GM12873 (cell line): ENCODE measurements at regions not wholly inside any gene's neighbourhood (a gene's known extent, or its start where the extent isn't known, plus 50 kb on each side); places are given as distances from the start of the nearest gene placed in this dataset.

Experiments used
- TF ChIP-seq, protein P1 (sequence below): IDR thresholded peaks from 2 replicates; pipeline ENCODE4 v1.5.1; 2012; ENCODE audit warnings: low read depth, mild to moderate bottlenecking, moderate library complexity, low read length, control low read depth; ENCODE audit not compliant: insufficient read depth; ENCODE audit errors: missing control alignments

DNA sequence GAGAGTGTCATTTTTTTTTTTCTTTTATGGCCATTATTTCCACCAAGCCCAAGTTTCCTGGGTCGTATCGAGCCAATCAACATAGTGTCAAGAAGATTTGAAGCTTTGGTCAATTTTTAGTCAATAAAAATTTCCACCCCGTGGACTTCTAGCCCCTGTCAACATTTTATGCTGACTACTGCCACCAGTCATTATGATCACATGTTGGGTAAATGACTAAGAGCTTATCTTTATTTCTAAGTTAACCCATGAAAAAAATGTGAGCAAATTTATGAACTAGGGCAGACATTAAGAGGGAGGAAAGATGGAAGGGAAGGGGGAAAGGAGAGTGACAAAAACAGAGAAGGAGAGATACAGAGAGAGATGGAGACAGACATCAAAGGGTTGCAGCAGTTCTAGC, 143.5 kb upstream of the ALDH1B1 start:
- TF ChIP-seq, protein P1, sequence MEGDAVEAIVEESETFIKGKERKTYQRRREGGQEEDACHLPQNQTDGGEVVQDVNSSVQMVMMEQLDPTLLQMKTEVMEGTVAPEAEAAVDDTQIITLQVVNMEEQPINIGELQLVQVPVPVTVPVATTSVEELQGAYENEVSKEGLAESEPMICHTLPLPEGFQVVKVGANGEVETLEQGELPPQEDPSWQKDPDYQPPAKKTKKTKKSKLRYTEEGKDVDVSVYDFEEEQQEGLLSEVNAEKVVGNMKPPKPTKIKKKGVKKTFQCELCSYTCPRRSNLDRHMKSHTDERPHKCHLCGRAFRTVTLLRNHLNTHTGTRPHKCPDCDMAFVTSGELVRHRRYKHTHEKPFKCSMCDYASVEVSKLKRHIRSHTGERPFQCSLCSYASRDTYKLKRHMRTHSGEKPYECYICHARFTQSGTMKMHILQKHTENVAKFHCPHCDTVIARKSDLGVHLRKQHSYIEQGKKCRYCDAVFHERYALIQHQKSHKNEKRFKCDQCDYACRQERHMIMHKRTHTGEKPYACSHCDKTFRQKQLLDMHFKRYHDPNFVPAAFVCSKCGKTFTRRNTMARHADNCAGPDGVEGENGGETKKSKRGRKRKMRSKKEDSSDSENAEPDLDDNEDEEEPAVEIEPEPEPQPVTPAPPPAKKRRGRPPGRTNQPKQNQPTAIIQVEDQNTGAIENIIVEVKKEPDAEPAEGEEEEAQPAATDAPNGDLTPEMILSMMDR = no peak

DNA sequence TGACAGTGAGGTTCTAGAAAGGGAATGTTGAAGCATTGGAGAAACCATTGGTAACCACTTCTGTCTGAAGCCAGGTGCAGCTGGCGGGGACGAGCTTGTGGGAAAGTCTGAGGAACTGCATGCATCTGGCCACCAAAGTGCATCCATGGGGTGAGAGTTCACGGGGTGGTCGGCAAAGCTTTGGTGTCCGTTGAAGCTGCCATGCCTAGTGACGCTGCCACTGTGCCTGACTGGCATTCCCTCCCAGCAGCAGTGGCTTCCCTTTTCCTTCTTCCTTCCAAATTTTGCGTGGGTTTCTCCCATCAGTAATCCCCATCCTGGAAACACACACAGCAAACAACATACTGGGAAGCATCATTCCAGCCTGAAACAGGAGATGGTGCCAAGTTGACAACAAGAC, 145.7 kb upstream of the ALDH1B1 start:
- TF ChIP-seq, protein P1 = no peak

DNA sequence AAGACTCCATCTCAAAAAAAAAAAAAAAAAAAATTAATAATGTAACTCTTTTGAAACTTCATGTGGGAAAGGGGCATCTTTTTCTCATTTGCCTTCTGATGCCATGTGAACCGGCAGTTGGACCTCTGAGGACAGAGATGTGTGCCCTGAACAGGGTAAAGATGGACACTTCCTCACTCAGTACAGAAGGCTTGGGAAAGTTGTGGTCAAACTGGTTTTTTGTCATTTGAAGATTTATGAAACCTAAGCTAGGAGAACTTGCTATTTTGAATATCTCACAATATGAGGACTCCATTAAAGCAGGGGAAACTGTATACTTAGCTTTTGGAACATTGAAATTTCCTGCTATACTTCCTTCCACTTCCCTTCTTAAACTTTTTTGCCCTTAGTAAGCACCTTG, 147.5 kb upstream of the ALDH1B1 start:
- TF ChIP-seq, protein P1 = no peak

DNA sequence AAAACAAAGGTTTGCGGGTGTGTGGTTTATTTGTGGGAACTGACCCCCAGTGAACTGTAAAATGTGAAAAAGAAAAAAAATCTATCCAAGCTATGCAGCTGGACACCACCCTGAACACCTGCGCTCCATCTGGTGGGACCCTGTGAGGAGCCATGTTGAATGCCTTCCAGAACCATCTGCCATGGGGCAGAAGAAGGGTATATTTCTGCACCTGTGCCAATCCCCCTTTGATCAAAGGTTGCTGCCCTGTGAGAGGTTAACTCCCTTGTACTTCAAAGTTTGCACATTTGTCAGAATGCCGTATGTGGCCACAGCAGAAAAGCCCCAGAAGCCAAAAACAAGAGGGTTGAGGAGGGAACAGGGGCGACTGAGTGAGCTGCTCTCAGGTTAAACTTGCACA, 148.5 kb upstream of the ALDH1B1 start:
- TF ChIP-seq, protein P1 = no peak

DNA sequence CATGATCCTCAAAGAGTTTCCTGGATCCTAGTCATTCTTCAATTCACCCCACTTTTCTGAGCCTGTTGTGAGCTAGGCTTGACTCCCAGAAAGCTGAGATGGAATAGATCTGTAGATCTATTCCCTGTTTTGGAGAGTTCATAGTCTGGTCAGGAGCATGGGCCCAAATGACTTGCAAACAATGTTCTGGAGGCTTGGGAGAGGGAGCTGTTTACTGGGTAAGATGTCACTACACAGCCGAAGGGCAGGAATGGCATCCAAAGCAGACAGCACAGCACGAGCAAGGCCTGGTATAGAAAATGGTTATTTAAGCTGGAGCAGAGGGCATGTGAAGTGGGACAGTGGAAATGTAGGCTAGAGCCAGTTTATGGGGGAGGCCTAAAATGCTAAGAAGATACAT, 152.5 kb upstream of the ALDH1B1 start:
- TF ChIP-seq, protein P1 = no peak

DNA sequence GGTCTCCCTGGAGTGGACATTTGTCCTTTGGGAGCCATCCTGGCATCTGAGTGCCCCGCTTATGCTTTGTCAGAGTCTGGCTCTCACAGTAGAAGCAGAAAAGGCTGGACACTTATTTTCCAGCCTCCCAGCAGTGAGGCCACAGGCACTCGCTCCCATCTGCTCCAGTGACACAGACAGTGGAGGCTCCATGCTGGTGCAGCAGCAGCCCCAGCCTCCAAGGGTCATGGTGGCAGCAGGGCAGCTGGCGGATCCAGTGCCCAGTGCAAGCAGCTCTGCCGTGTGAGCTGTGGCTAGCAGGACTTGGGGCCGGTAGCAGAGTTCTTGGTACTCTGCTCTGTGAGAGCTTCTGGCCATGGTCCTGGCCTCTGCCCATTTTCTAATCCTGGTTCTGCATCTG, 157.3 kb upstream of the ALDH1B1 start:
- TF ChIP-seq, protein P1 = no peak

DNA sequence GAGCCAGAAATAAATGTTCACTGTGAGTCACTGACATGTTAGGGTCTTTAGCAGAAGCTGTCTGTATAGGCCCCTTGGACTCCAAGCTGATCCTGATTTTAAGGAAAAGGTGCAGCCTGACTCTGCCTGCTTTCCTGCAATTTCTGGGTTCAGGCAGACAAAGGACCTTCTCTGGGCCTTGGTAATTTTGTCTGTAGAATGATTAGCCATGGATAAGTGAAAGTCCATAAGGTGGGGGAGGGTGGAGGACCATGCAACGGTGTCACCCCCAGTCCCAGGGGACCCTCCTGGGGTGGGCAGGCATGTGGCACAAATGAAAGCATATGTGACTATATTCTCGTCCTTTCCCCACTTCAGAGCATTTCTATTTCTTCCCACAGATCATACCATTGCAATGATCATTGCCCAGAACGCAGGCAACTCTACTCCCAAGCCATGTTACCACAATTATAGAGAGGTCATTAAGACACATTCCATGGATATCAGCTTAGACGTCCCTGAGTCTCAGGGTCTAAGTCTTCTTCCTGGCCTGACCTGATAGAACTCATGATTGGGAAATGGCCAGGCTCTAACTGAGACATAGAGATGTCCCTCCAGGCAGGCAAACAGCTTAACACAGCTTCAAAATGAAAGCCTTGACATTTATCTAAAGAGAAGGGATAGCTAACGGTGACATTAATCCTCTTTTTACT, 157.9 kb upstream of the ALDH1B1 start:
- TF ChIP-seq, protein P1 = no peak
